Calu3 (cell line): ENCODE measurements at regions not wholly inside any gene's neighbourhood (a gene's known extent, or its start where the extent isn't known, plus 50 kb on each side); places are given as distances from the start of the nearest gene placed in this dataset.

Source experiments
- BruUV-seq: library from RNA; stranded (reverse); fragments of 400-500 nt; replicated peaks from 2 replicates; lab custom pipeline; 2021; lab: Mats Ljungman, UMichigan
- CTCF ChIA-PET: fragments of 300-600 bp; sonication (Branson Sonifier 250); formaldehyde crosslinking; loops from one replicate; lab custom pipeline; 2022; ENCODE audit warnings: antibody characterized with exemption; lab: Charles Lee
- DNase-seq: peaks from one replicate; pipeline ENCODE4 v3.0.0; 2022
- H3K27ac Mint-ChIP-seq: one replicate; pipeline ENCODE4 v1.8.0; 2022; ENCODE audit warnings: mixed read lengths; ENCODE audit not compliant: unreplicated experiment
- H3K27me3 Mint-ChIP-seq: one replicate; pipeline ENCODE4 v1.8.0; 2022; ENCODE audit warnings: mixed read lengths; ENCODE audit not compliant: unreplicated experiment
- H3K36me3 Mint-ChIP-seq: one replicate; pipeline ENCODE4 v1.8.0; 2022; ENCODE audit warnings: mild to moderate bottlenecking, moderate library complexity, mixed read lengths; ENCODE audit not compliant: insufficient read depth, unreplicated experiment
- H3K4me1 Mint-ChIP-seq: one replicate; pipeline ENCODE4 v1.8.0; 2022; ENCODE audit warnings: mild to moderate bottlenecking, low read depth, mixed read lengths; ENCODE audit not compliant: unreplicated experiment
- H3K4me3 Mint-ChIP-seq: one replicate; pipeline ENCODE4 v1.8.0; 2022; ENCODE audit warnings: mild to moderate bottlenecking, low read depth, moderate library complexity, mixed read lengths; ENCODE audit not compliant: unreplicated experiment
- H3K9me3 Mint-ChIP-seq: one replicate; pipeline ENCODE4 v1.8.0; 2022; ENCODE audit warnings: low read depth, mixed read lengths; ENCODE audit not compliant: unreplicated experiment
- CTCF ChIP-seq: fragments of 200-600 bp; IDR thresholded peaks from one replicate; pipeline ENCODE4 v1.8.0; 2022; ENCODE audit warnings: antibody characterized with exemption; ENCODE audit not compliant: unreplicated experiment
- intact Hi-C: fragments of 100-400 bp; cut with micrococcal nuclease; formaldehyde crosslinking; loops from one replicate; pipeline ENCODE4 v1.10.0; 2022; ENCODE audit not compliant: unreplicated experiment

- H3K27ac Mint-ChIP-seq, result no peak overlapping the region
- CTCF ChIA-PET, result no interaction called here
- TF ChIP-seq CTCF, result no peak
- DNase-seq, result no peak
- intact Hi-C loops, result no loop called here
- BruUV-seq, result no TSS peak
- H3K36me3 Mint-ChIP-seq, result no peaks in the 10 kb centered on the region
- H3K9me3 Mint-ChIP-seq, result peaks cover 4% of the 10 kb centered on the region
- no peaks in the 10 kb centered on the region for H3K4me1 Mint-ChIP-seq
- no peaks in the 10 kb centered on the region for H3K27me3 Mint-ChIP-seq
- no peak overlapping the region for H3K4me3 Mint-ChIP-seq
These were observed 78.2 kb upstream of the PIK3C2G start for GRCh38 chr12:18183141-18183540.

GRCh38 chr12:18171571-18171970 is 81.6 kb upstream of the RERGL start:
- CTCF ChIA-PET, result interaction anchor here (0.6 kb wide), 1 partner anchor 8 kb away, joined by 3 read pairs; no protein-coding TSS in a partner anchor
- Mint-ChIP-seq H3K36me3 (no peaks in the 10 kb centered on the region), H3K9me3 (peaks cover 7% of the 10 kb centered on the region), H3K27ac (no peak overlapping the region), H3K4me3 (no peak overlapping the region), H3K4me1 (no peaks in the 10 kb centered on the region), H3K27me3 (no peaks in the 10 kb centered on the region)
- TF ChIP-seq CTCF, result no peak
- DNase-seq, result no peak
- no TSS peak for BruUV-seq
- intact Hi-C loops, result no loop called here

GRCh38 chr12:18168016-18168415 is 78.0 kb upstream of the RERGL start:
- H3K36me3 Mint-ChIP-seq, result no peaks in the 10 kb centered on the region
- no peaks in the 10 kb centered on the region for H3K27me3 Mint-ChIP-seq
- peaks cover 8% of the 10 kb centered on the region for H3K4me1 Mint-ChIP-seq
- TF ChIP-seq CTCF, result no peak
- no peak overlapping the region for H3K4me3 Mint-ChIP-seq
- BruUV-seq, result no TSS peak
- H3K9me3 Mint-ChIP-seq, result peaks cover 8% of the 10 kb centered on the region
- DNase-seq, result no peak
- CTCF ChIA-PET, result no interaction called here
- intact Hi-C loops, result no loop called here
- no peak overlapping the region for H3K27ac Mint-ChIP-seq

GRCh38 chr12:18165889-18166288 is 75.9 kb upstream of the RERGL start:
- peak overlapping the region; percentile 47 for H3K4me3 Mint-ChIP-seq
- TF ChIP-seq CTCF, result no peak
- H3K36me3 Mint-ChIP-seq, result no peaks in the 10 kb centered on the region
- no TSS peak for BruUV-seq
- no peak overlapping the region for H3K27ac Mint-ChIP-seq
- H3K27me3 Mint-ChIP-seq, result no peaks in the 10 kb centered on the region
- H3K9me3 Mint-ChIP-seq, result peaks cover 5% of the 10 kb centered on the region
- intact Hi-C loops, result no loop called here
- DNase-seq, result no peak
- H3K4me1 Mint-ChIP-seq, result peaks cover 8% of the 10 kb centered on the region
- CTCF ChIA-PET, result interaction anchor here (1.0 kb wide), 1 partner anchor 59 kb away, joined by 3 read pairs; no protein-coding TSS in a partner anchor
